Transverse colon (tissue), 4 donors: ENCODE measurements at regions not wholly inside any gene's neighbourhood (a gene's known extent, or its start where the extent isn't known, plus 50 kb on each side); places are given as distances from the start of the nearest gene placed in this dataset.

ENCODE experiments used
- EP300 ChIP-seq: sonication (generic); formaldehyde crosslinking; IDR thresholded peaks from one replicate; pipeline ENCODE4 v1.6.1; 2017; ENCODE audit warnings: antibody characterized with exemption, low read depth
- POLR2A ChIP-seq: fragments of 450-650 bp; IDR thresholded peaks from one replicate; pipeline ENCODE4 v1.6.1; 2016; ENCODE audit warnings: antibody characterized with exemption, mild to moderate bottlenecking, moderate library complexity
- POLR2AphosphoS5 ChIP-seq, 3 donors: sonication (generic); formaldehyde crosslinking; IDR thresholded peaks; one replicate each; pipeline ENCODE4 v1.6.1; 2016; ENCODE audit warnings: antibody characterized with exemption in 3 of 3
- TF ChIP-seq, protein P1 (sequence below), 5 experiments: fragments of 200-600 bp in 3 of 5; fragments of 450-650 bp in 2 of 5; sonication (generic) in 3 of 5; IDR thresholded peaks; 1 replicate in 2 of 5; 2 replicates in 3 of 5; pipeline ENCODE4 v1.5.1; 2016 to 2017; ENCODE audit warnings: antibody characterized with exemption in 5 of 5, inconsistent platforms in 3 of 5, mild to moderate bottlenecking in 2 of 5, moderate library complexity in 1 of 5

DNA sequence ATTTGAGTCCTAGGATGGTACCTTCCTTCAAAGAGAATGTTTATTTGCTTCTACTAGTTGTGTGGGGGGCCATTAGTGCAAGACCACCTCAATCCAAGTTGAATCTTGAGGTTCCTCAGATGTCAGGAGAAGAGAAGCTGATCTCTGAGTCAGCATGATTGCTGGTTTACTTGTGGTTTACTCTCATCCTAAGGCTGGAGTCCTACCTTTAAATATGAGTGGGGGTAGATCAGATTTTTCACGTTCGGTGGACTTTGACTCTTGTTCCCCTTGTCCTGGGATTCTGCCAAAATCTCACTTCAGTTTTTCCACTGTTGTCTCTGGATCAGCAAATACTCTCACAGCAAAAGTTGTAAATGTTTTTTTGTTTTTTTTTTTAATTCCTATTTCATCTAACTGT, 84.6 kb upstream of the F13A1 start:
- TF ChIP-seq, protein P1, sequence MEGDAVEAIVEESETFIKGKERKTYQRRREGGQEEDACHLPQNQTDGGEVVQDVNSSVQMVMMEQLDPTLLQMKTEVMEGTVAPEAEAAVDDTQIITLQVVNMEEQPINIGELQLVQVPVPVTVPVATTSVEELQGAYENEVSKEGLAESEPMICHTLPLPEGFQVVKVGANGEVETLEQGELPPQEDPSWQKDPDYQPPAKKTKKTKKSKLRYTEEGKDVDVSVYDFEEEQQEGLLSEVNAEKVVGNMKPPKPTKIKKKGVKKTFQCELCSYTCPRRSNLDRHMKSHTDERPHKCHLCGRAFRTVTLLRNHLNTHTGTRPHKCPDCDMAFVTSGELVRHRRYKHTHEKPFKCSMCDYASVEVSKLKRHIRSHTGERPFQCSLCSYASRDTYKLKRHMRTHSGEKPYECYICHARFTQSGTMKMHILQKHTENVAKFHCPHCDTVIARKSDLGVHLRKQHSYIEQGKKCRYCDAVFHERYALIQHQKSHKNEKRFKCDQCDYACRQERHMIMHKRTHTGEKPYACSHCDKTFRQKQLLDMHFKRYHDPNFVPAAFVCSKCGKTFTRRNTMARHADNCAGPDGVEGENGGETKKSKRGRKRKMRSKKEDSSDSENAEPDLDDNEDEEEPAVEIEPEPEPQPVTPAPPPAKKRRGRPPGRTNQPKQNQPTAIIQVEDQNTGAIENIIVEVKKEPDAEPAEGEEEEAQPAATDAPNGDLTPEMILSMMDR (IDR thresholded peaks at IDR 0.05): no peak
- no peak for TF ChIP-seq POLR2A
- TF ChIP-seq EP300: no peak
- TF ChIP-seq POLR2AphosphoS5 (IDR thresholded peaks at IDR 0.05): no peak
